HG03342 (cell line): ENCODE measurements at regions not wholly inside any gene's neighbourhood (a gene's known extent, or its start where the extent isn't known, plus 50 kb on each side); places are given as distances from the start of the nearest gene placed in this dataset.

ENCODE experiments used
- ATAC-seq: cut with Tn5 transposase; IDR thresholded peaks from one replicate; pipeline ENCODE4 v1.9.1; 2021; ENCODE audit warnings: mild to moderate bottlenecking, moderate library complexity; ENCODE audit not compliant: unreplicated experiment

GRCh38 chr5:34526682-34527305 is 129.3 kb upstream of the RAI14 start:
- ATAC-seq = no peak

- ATAC-seq = no peak
These were observed 126.4 kb upstream of the RAI14 start for GRCh38 chr5:34529581-34530331.

- no peak for ATAC-seq
These were observed 125.5 kb upstream of the RAI14 start for GRCh38 chr5:34530637-34531036.

GRCh38 chr5:34531751-34532360 is 124.3 kb upstream of the RAI14 start:
- no peak for ATAC-seq

GRCh38 chr5:34533582-34534522 is 122.3 kb upstream of the RAI14 start:
- ATAC-seq = peak; percentile 82

- no peak for ATAC-seq
These were observed 121.5 kb upstream of the RAI14 start for GRCh38 chr5:34534523-34535103.

GRCh38 chr5:34535433-34535832 is 120.7 kb upstream of the RAI14 start:
- no peak for ATAC-seq

- no peak for ATAC-seq
These were observed 120.0 kb upstream of the RAI14 start for GRCh38 chr5:34535944-34536623.

GRCh38 chr5:34536699-34537098 is 119.4 kb upstream of the RAI14 start:
- no peak for ATAC-seq

- no peak for ATAC-seq
These were observed 118.0 kb upstream of the RAI14 start for GRCh38 chr5:34538026-34538672.

- no peak for ATAC-seq
These were observed 116.9 kb upstream of the RAI14 start for GRCh38 chr5:34539183-34539582.

- ATAC-seq = no peak
These were observed 115.1 kb upstream of the RAI14 start for GRCh38 chr5:34541067-34541466.

GRCh38 chr5:34542818-34543217 is 113.3 kb upstream of the RAI14 start:
- ATAC-seq = no peak

- no peak for ATAC-seq
These were observed 112.4 kb upstream of the RAI14 start for GRCh38 chr5:34543687-34544086.

GRCh38 chr5:34544403-34544802 is 111.7 kb upstream of the RAI14 start:
- ATAC-seq = no peak

- ATAC-seq = no peak
These were observed 111.0 kb upstream of the RAI14 start for GRCh38 chr5:34545164-34545563.

- no peak for ATAC-seq
These were observed 110.5 kb upstream of the RAI14 start for GRCh38 chr5:34545626-34546025.

GRCh38 chr5:34547300-34548085 is 108.6 kb upstream of the RAI14 start:
- ATAC-seq = no peak

- ATAC-seq = no peak
These were observed 108.1 kb upstream of the RAI14 start for GRCh38 chr5:34548086-34548403.
